Lower leg skin (tissue), 3 donors: ENCODE measurements at regions not wholly inside any gene's neighbourhood (a gene's known extent, or its start where the extent isn't known, plus 50 kb on each side); places are given as distances from the start of the nearest gene placed in this dataset.

Experiments used
- CTCF ChIP-seq, 3 donors: fragments of 450-650 bp; IDR thresholded peaks; one replicate each; pipeline ENCODE4 v1.5.1; 2016; ENCODE audit warnings: antibody characterized with exemption in 3 of 3, mild to moderate bottlenecking in 3 of 3, moderate library complexity in 2 of 3
- POLR2A ChIP-seq, 2 donors: fragments of 450-650 bp; IDR thresholded peaks; one replicate each; pipeline ENCODE4 v1.6.1; 2016 to 2017; ENCODE audit warnings: antibody characterized with exemption in 2 of 2, mild to moderate bottlenecking in 1 of 2, moderate library complexity in 1 of 2

DNA sequence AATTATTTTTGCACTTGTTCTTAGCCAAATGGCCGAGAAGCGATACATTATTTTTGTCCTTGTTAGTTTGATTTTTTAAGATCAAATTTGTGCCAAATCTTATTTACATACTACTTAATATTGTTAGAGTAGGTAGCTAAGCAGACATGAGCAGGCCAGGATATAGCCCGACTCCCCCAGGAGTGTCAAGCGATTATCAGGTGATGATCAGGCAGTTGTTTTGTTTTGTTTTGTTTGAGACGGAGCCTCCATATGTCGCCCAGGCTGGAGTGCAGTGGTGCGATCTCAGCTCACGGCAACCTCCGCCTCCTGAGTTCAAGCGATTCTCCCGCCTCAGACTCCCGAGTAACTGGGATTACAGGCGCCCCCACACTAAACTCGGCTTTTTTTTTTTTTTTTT is 71.1 kb downstream of the LYZL2 start:
- TF ChIP-seq CTCF (IDR thresholded peaks at IDR 0.05) (no peak), POLR2A (IDR thresholded peaks at IDR 0.05) (no peak)
